Left kidney (tissue), 1 donor: ENCODE measurements at regions not wholly inside any gene's neighbourhood (a gene's known extent, or its start where the extent isn't known, plus 50 kb on each side); places are given as distances from the start of the nearest gene placed in this dataset.

Source experiments
- DNase-seq: peaks from one replicate; pipeline ENCODE4 v3.0.0-alpha.2; 2013

GRCh38 chr14:22337521-22337920 lies 251.5 kb downstream of the DAD1 start:
- DNase-seq, result no peak

- no peak for DNase-seq
Measured at GRCh38 chr14:22336031-22336430, 253.0 kb downstream of the DAD1 start.

GRCh38 chr14:22334627-22335026 lies 254.4 kb downstream of the DAD1 start:
- no peak for DNase-seq

GRCh38 chr14:22334275-22334577 lies 254.8 kb downstream of the DAD1 start:
- no peak for DNase-seq

- DNase-seq, result no peak
Measured at GRCh38 chr14:22333422-22334274, 255.4 kb downstream of the DAD1 start.

- no peak for DNase-seq
Measured at GRCh38 chr14:22332686-22333421, 256.2 kb downstream of the DAD1 start.

- DNase-seq, result no peak
Measured at GRCh38 chr14:22329371-22329770, 259.7 kb downstream of the DAD1 start.

- no peak for DNase-seq
Measured at GRCh38 chr14:22325676-22326400, 263.2 kb downstream of the DAD1 start.

GRCh38 chr14:22320362-22320750 lies 268.7 kb downstream of the DAD1 start:
- no peak for DNase-seq

GRCh38 chr14:22319526-22320361 lies 269.3 kb downstream of the DAD1 start:
- peak; percentile 71 for DNase-seq

GRCh38 chr14:22318951-22319350 lies 270.1 kb downstream of the DAD1 start:
- DNase-seq, result no peak

GRCh38 chr14:22316473-22316872 lies 272.6 kb downstream of the DAD1 start:
- DNase-seq, result no peak

GRCh38 chr14:22315336-22315735 lies 273.7 kb downstream of the DAD1 start:
- no peak for DNase-seq

GRCh38 chr14:22314183-22314820 lies 274.7 kb downstream of the DAD1 start:
- no peak for DNase-seq

GRCh38 chr14:22313172-22313801 lies 275.7 kb downstream of the DAD1 start:
- no peak for DNase-seq

- DNase-seq, result no peak
Measured at GRCh38 chr14:22311636-22312035, 277.4 kb downstream of the DAD1 start.

- no peak for DNase-seq
Measured at GRCh38 chr14:22305607-22306006, 283.4 kb downstream of the DAD1 start.

- DNase-seq, result peak; percentile 33
Measured at GRCh38 chr14:22304326-22304725, 284.7 kb downstream of the DAD1 start.

GRCh38 chr14:22303589-22304195 lies 285.3 kb downstream of the DAD1 start:
- no peak for DNase-seq

- DNase-seq, result no peak
Measured at GRCh38 chr14:22300646-22301045, 288.4 kb downstream of the DAD1 start.

- no peak for DNase-seq
Measured at GRCh38 chr14:22297376-22297775, 291.6 kb downstream of the DAD1 start.
